ENCODE measurements at regions not wholly inside any gene's neighbourhood (a gene's known extent, or its start where the extent isn't known, plus 50 kb on each side); places are given as distances from the start of the nearest gene placed in this dataset.

- Mint-ChIP-seq H3K9me3 (peaks cover 6% of the 10 kb centered on the region), H3K27ac (ENCODE audit: unreplicated experiment) (no peak overlapping the region), H3K4me1 (peaks cover 28% of the 10 kb centered on the region), H3K36me3 (ENCODE audit: low read depth) (no peaks in the 10 kb centered on the region), H3K27me3 (ENCODE audit: low read depth) (no peaks in the 10 kb centered on the region), H3K4me3 (no peak overlapping the region)
- TF ChIP-seq CTCF (conservative IDR thresholded peaks at IDR 0.05) = no peak
- no peak for DNase-seq (ENCODE audit: low read depth, low spot score)
These were observed 328.5 kb upstream of the PPP2R3A start for GRCh38 chr3:135637013-135637412.

- H3K36me3 Mint-ChIP-seq (ENCODE audit: low read depth) = peaks cover 5% of the 10 kb centered on the region
- no peak overlapping the region for H3K27ac Mint-ChIP-seq (ENCODE audit: unreplicated experiment)
- DNase-seq (ENCODE audit: low read depth, low spot score) = no peak
- peaks cover 4% of the 10 kb centered on the region for H3K4me1 Mint-ChIP-seq
- TF ChIP-seq CTCF (conservative IDR thresholded peaks at IDR 0.05) = no peak
- no peak overlapping the region for H3K4me3 Mint-ChIP-seq
- H3K9me3 Mint-ChIP-seq = peaks cover 14% of the 10 kb centered on the region
- H3K27me3 Mint-ChIP-seq (ENCODE audit: low read depth) = no peaks in the 10 kb centered on the region
These were observed 323.8 kb upstream of the PPP2R3A start for GRCh38 chr3:135641761-135642160.

DNA sequence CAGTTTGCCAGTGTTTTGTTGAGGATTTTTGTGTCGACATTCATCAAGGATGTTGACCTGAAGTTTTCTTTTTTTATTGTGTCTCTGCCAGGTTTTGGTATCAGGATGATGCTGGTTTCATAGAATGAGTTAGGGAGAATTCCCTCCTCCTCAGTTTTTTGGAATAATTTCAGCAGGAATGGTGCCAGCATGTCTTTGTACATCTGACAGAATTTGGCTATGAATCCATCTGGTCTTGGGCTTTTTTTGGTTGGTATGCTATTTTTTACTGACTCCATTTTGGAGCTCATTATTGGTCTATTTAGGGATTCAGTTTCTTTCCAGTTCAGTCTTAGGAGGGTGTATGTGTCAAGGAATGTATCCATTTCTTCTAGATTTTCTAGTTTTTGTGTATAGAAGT is 320.0 kb upstream of the PPP2R3A start:
- no peak for DNase-seq (ENCODE audit: low read depth, low spot score)
- H3K4me1 Mint-ChIP-seq = no peaks in the 10 kb centered on the region
- no peak for TF ChIP-seq CTCF (conservative IDR thresholded peaks at IDR 0.05)
- no peak overlapping the region for H3K4me3 Mint-ChIP-seq
- H3K27me3 Mint-ChIP-seq (ENCODE audit: low read depth) = no peaks in the 10 kb centered on the region
- H3K36me3 Mint-ChIP-seq (ENCODE audit: low read depth) = peaks cover 10% of the 10 kb centered on the region
- H3K9me3 Mint-ChIP-seq = peaks cover 18% of the 10 kb centered on the region
- no peak overlapping the region for H3K27ac Mint-ChIP-seq (ENCODE audit: unreplicated experiment)

DNA sequence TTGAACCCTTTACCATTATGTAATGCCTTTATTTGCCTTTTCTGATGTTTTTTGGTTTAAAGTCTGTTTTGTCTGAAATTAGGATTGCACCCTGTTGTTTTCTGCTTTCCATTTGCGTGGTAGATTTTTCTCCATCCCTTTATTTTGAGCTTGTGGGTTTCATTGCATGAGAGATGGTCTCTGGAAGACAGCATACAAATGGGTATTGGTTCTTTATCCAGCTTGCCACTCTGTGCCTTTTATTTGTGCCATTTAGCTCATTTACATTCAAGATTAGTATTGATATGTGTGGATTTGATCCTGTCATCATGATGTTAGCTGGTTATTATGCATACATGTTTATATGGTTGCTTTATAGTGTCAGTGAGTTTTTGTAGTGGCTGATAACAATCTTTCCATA is 318.7 kb upstream of the PPP2R3A start:
- Mint-ChIP-seq H3K36me3 (ENCODE audit: low read depth) (peaks cover 10% of the 10 kb centered on the region), H3K27me3 (ENCODE audit: low read depth) (no peaks in the 10 kb centered on the region), H3K4me1 (no peaks in the 10 kb centered on the region), H3K9me3 (peaks cover 15% of the 10 kb centered on the region), H3K27ac (ENCODE audit: unreplicated experiment) (no peak overlapping the region), H3K4me3 (no peak overlapping the region)
- no peak for DNase-seq (ENCODE audit: low read depth, low spot score)
- no peak for TF ChIP-seq CTCF (conservative IDR thresholded peaks at IDR 0.05)

- H3K27me3 Mint-ChIP-seq (ENCODE audit: low read depth) = no peaks in the 10 kb centered on the region
- no peak overlapping the region for H3K27ac Mint-ChIP-seq (ENCODE audit: unreplicated experiment)
- no peak for DNase-seq (ENCODE audit: low read depth, low spot score)
- peaks cover 10% of the 10 kb centered on the region for H3K36me3 Mint-ChIP-seq (ENCODE audit: low read depth)
- peaks cover 15% of the 10 kb centered on the region for H3K9me3 Mint-ChIP-seq
- H3K4me1 Mint-ChIP-seq = no peaks in the 10 kb centered on the region
- H3K4me3 Mint-ChIP-seq = no peak overlapping the region
- TF ChIP-seq CTCF (conservative IDR thresholded peaks at IDR 0.05) = no peak
These were observed 316.2 kb upstream of the PPP2R3A start for GRCh38 chr3:135649361-135649760.

GRCh38 chr3:135650309-135650708 is 315.2 kb upstream of the PPP2R3A start:
- Mint-ChIP-seq H3K4me1 (no peaks in the 10 kb centered on the region), H3K9me3 (peaks cover 15% of the 10 kb centered on the region), H3K36me3 (ENCODE audit: low read depth) (peaks cover 10% of the 10 kb centered on the region), H3K4me3 (no peak overlapping the region), H3K27me3 (ENCODE audit: low read depth) (no peaks in the 10 kb centered on the region), H3K27ac (ENCODE audit: unreplicated experiment) (no peak overlapping the region)
- no peak for DNase-seq (ENCODE audit: low read depth, low spot score)
- no peak for TF ChIP-seq CTCF (conservative IDR thresholded peaks at IDR 0.05)
